ENCODE measurements at regions not wholly inside any gene's neighbourhood (a gene's known extent, or its start where the extent isn't known, plus 50 kb on each side); places are given as distances from the start of the nearest gene placed in this dataset.

- Mint-ChIP-seq H3K27me3 (peaks cover 34% of the 10 kb centered on the region), H3K4me1 (no peaks in the 10 kb centered on the region), H3K27ac (no peak overlapping the region), H3K9me3 (peaks cover 8% of the 10 kb centered on the region), H3K4me3 (no peak overlapping the region), H3K36me3 (ENCODE audit: low read depth) (no peaks in the 10 kb centered on the region)
- no peak for ATAC-seq (ENCODE audit: low read depth)
- ChIA-PET CTCF (no interaction called here), POLR2A (no interaction called here)
- intact Hi-C loops (cut with micrococcal nuclease) = no loop called here
- DNase-seq = no peak
- TF ChIP-seq CTCF (IDR thresholded peaks at IDR 0.05) = no peak
Observed at GRCh38 chr5:130890610-130891009, 274.4 kb downstream of the HINT1 start.

GRCh38 chr5:130885691-130886090, 279.4 kb downstream of the HINT1 start:
- Mint-ChIP-seq H3K36me3 (ENCODE audit: low read depth) (no peaks in the 10 kb centered on the region), H3K27me3 (peaks cover 14% of the 10 kb centered on the region), H3K27ac (no peak overlapping the region), H3K4me1 (no peaks in the 10 kb centered on the region), H3K9me3 (no peaks in the 10 kb centered on the region), H3K4me3 (no peak overlapping the region)
- CTCF ChIA-PET = no interaction called here
- ATAC-seq (ENCODE audit: low read depth) (no peak), DNase-seq (no peak)
- intact Hi-C loops (cut with micrococcal nuclease) = no loop called here
- no peak for TF ChIP-seq CTCF (IDR thresholded peaks at IDR 0.05)
- POLR2A ChIA-PET = no interaction called here

GRCh38 chr5:130885027-130885426, 280.0 kb downstream of the HINT1 start:
- Mint-ChIP-seq H3K4me1 (no peaks in the 10 kb centered on the region), H3K4me3 (no peak overlapping the region), H3K9me3 (no peaks in the 10 kb centered on the region), H3K27me3 (peaks cover 14% of the 10 kb centered on the region), H3K36me3 (ENCODE audit: low read depth) (no peaks in the 10 kb centered on the region), H3K27ac (no peak overlapping the region)
- ATAC-seq (ENCODE audit: low read depth) = no peak
- intact Hi-C loops (cut with micrococcal nuclease) = no loop called here
- ChIA-PET POLR2A (no interaction called here), CTCF (no interaction called here)
- no peak for DNase-seq
- TF ChIP-seq CTCF (IDR thresholded peaks at IDR 0.05) = no peak

GRCh38 chr5:130884023-130884422, 281.0 kb downstream of the HINT1 start:
- Mint-ChIP-seq H3K4me3 (no peak overlapping the region), H3K36me3 (ENCODE audit: low read depth) (no peaks in the 10 kb centered on the region), H3K27ac (no peak overlapping the region), H3K4me1 (no peaks in the 10 kb centered on the region), H3K9me3 (no peaks in the 10 kb centered on the region), H3K27me3 (peaks cover 15% of the 10 kb centered on the region)
- CTCF ChIA-PET = no interaction called here
- no peak for TF ChIP-seq CTCF (IDR thresholded peaks at IDR 0.05)
- POLR2A ChIA-PET = no interaction called here
- intact Hi-C loops (cut with micrococcal nuclease) = no loop called here
- DNase-seq (no peak), ATAC-seq (ENCODE audit: low read depth) (no peak)

GRCh38 chr5:130875656-130876055, 289.4 kb downstream of the HINT1 start:
- ChIA-PET POLR2A (no interaction called here), CTCF (no interaction called here)
- Mint-ChIP-seq H3K4me3 (no peak overlapping the region), H3K27me3 (peaks cover 9% of the 10 kb centered on the region), H3K36me3 (ENCODE audit: low read depth) (no peaks in the 10 kb centered on the region), H3K9me3 (peaks cover 3% of the 10 kb centered on the region), H3K4me1 (no peaks in the 10 kb centered on the region), H3K27ac (no peak overlapping the region)
- ATAC-seq (ENCODE audit: low read depth) (no peak), DNase-seq (no peak)
- intact Hi-C loops (cut with micrococcal nuclease) = loop anchor here (10.0 kb wide), 1 partner anchor 1129 kb away; no protein-coding TSS in a partner anchor
- TF ChIP-seq CTCF (IDR thresholded peaks at IDR 0.05) = no peak

All from activated B cell treated with CpG ODN at 0.5 μM for 24 hours (primary cell).